Loucy (cell line): ENCODE measurements at regions not wholly inside any gene's neighbourhood (a gene's known extent, or its start where the extent isn't known, plus 50 kb on each side); places are given as distances from the start of the nearest gene placed in this dataset.

Experiments
- CTCF ChIP-seq: fragments of 200-600 bp; sonication (generic); conservative IDR thresholded peaks from 2 replicates; pipeline ENCODE4 v1.5.1; 2014; ENCODE audit warnings: mild to moderate bottlenecking, antibody characterized with exemption, low read length
- EZH2phosphoT487 ChIP-seq: fragments of 200-600 bp; IDR thresholded peaks from 2 replicates; pipeline ENCODE4 v1.6.1; 2018; ENCODE audit warnings: antibody characterized with exemption, mild to moderate bottlenecking, moderate library complexity, borderline replicate concordance

- TF ChIP-seq CTCF: no peak
- no peak for TF ChIP-seq EZH2phosphoT487
Measured at GRCh38 chr6:11960909-11961779, 51.0 kb upstream of the HIVEP1 start.
